H1 (cell line): ENCODE measurements at regions not wholly inside any gene's neighbourhood (a gene's known extent, or its start where the extent isn't known, plus 50 kb on each side); places are given as distances from the start of the nearest gene placed in this dataset.

Source experiments
- NRF1 ChIP-seq: IDR thresholded peaks from 2 replicates; pipeline ENCODE4 v1.6.1; 2011; ENCODE audit warnings: mild to moderate bottlenecking, low read depth, low read length, improper control_type of control experiment
- SP2 ChIP-seq: IDR thresholded peaks from 2 replicates; pipeline ENCODE4 v1.6.1; 2012; ENCODE audit warnings: mild to moderate bottlenecking, low read length, inconsistent platforms

DNA sequence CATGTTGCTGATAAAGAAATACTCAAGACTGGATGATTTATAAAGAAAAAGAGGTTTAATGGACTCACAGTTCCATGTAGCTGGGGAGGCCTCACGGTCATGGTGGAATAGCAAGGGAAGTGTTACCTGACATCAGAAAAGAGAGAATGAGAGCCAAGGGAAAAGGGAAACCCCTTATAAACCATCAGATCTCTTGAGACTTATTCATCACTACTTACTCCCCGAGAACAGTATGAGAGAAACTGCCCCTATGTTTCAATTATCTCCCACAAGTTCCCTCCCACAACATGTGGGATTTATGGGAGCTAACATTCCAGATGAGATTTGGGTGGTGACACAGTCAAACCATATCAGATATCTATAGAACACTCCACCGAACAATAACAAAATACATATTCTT, 904.6 kb downstream of the PDCD6IP start (continued):
- no peak for TF ChIP-seq NRF1
- TF ChIP-seq SP2, result no peak
